ENCODE measurements at regions not wholly inside any gene's neighbourhood (a gene's known extent, or its start where the extent isn't known, plus 50 kb on each side); places are given as distances from the start of the nearest gene placed in this dataset.

- TF ChIP-seq POLR2A (IDR thresholded peaks at IDR 0.05) (no peak), CTCF (IDR thresholded peaks at IDR 0.05) (no peak), POLR2AphosphoS5 (IDR thresholded peaks at IDR 0.05) (no peak)
Measured at GRCh38 chr12:61646639-61647038, 613.6 kb upstream of the USP15 start.

All from breast epithelium (tissue), 3 donors.